ENCODE measurements at regions not wholly inside any gene's neighbourhood (a gene's known extent, or its start where the extent isn't known, plus 50 kb on each side); places are given as distances from the start of the nearest gene placed in this dataset.

GRCh38 chr13:22483276-22483675, 697.5 kb upstream of the SGCG start:
- H2BK15ac ChIP-seq (ENCODE audit: low read depth, low read length) = no peak overlapping the region
- BruUV-seq (replicated peaks) = no TSS peak
- no peak overlapping the region for H4K8ac ChIP-seq (ENCODE audit: low read depth in 2 of 2, low read length in 2 of 2)
- CTCF ChIA-PET = no interaction called here
- no peak overlapping the region for H3K56ac ChIP-seq (ENCODE audit: extremely low read depth, insufficient read depth, low read length)
- H3K9ac ChIP-seq (ENCODE audit: low read depth, low read length) = no peak overlapping the region
- H2BK20ac ChIP-seq (ENCODE audit: low read depth, low read length) = no peak overlapping the region
- no CpG with 5 or more reads among the region's 1 CpG for WGBS, 2 experiments (ENCODE audit: extremely low coverage in 2 of 2, insufficient read length in 1 of 2)
- no peak overlapping the region for H2AK5ac ChIP-seq (ENCODE audit: low read depth, low read length)
- no peaks in the 10 kb centered on the region for H4K20me1 ChIP-seq (ENCODE audit: insufficient read depth, low read length)
- H3K4me1 ChIP-seq (ENCODE audit: control insufficient read depth, insufficient read depth, low read length) = no peaks in the 10 kb centered on the region
- dilution Hi-C loops (cut with HindIII; ENCODE audit: low sequenced_read_pairs, unreplicated experiment) = no loop called here
- H3K9me1 ChIP-seq (ENCODE audit: insufficient read depth, low read length) = no peaks in the 10 kb centered on the region
- DNase-seq = no peak
- no peaks in the 10 kb centered on the region for H3K27me3 ChIP-seq (ENCODE audit: control insufficient read depth, insufficient read depth, low read length)
- H3K23ac ChIP-seq (ENCODE audit: low read depth, low read length) = no peak overlapping the region
- H3K36me3 ChIP-seq (ENCODE audit: control insufficient read depth, insufficient read depth, low read length) = no peaks in the 10 kb centered on the region
- no peak overlapping the region for H3K4me2 ChIP-seq (ENCODE audit: low read depth, low read length)
- H4K5ac ChIP-seq (ENCODE audit: low read depth, low read length) = no peak overlapping the region
- no peak overlapping the region for H3K18ac ChIP-seq (ENCODE audit: low read depth, low read length)
- intact Hi-C loops (cut with micrococcal nuclease) = no loop called here
- H3K4ac ChIP-seq (ENCODE audit: low read depth, low read length) = no peak overlapping the region
- H2BK5ac ChIP-seq (ENCODE audit: low read depth, low read length, poor library complexity, severe bottlenecking) = no peak overlapping the region
- H3K79me1 ChIP-seq (ENCODE audit: low read depth in 1 of 2, low read length in 2 of 2) = no peaks in the 10 kb centered on the region
- H3K9me3 ChIP-seq (ENCODE audit: control insufficient read depth, insufficient read depth, low read length) = peaks cover 9% of the 10 kb centered on the region
- H3K14ac ChIP-seq (replicated peaks; ENCODE audit: low read depth, low read length) = no peak overlapping the region
- in situ Hi-C loops (cut with MboI; ENCODE audit: low sequenced_read_pairs) = no loop called here
- no peak overlapping the region for H3K4me3 ChIP-seq (ENCODE audit: insufficient read depth, low read depth, low read length)
- no peak overlapping the region for H3K27ac ChIP-seq (ENCODE audit: insufficient read depth, low read length)
- POLR2A ChIA-PET (ENCODE audit: unreplicated experiment) = no interaction called here
- H2BK120ac ChIP-seq (ENCODE audit: low read depth, low read length) = no peak overlapping the region
- TF ChIP-seq MXI1 (IDR thresholded peaks at IDR 0.05; ENCODE audit: borderline replicate concordance, low read depth, low read length) (no peak), CEBPB (IDR thresholded peaks at IDR 0.05; ENCODE audit: low read depth, low read length) (no peak), MAFK (IDR thresholded peaks at IDR 0.05; ENCODE audit: low read depth, low read length) (no peak), POLR2A (IDR thresholded peaks at IDR 0.05; ENCODE audit: low read depth, low read length) (no peak), ELK1 (IDR thresholded peaks at IDR 0.05; ENCODE audit: borderline replicate concordance, low read depth, low read length) (no peak), RFX5 (IDR thresholded peaks at IDR 0.05; ENCODE audit: low read depth, low read length) (no peak), BHLHE40 (IDR thresholded peaks at IDR 0.05; ENCODE audit: low read depth, low read length) (no peak), CHD1 (IDR thresholded peaks at IDR 0.05; ENCODE audit: low read depth, low read length) (no peak)
- ATAC-seq (ENCODE audit: low read depth) = no peak
- H4K91ac ChIP-seq (ENCODE audit: insufficient read depth, low read depth, low read length) = no peak overlapping the region
- no peak overlapping the region for H2AK9ac ChIP-seq (replicated peaks; ENCODE audit: low read depth, low read length, poor library complexity)
- H2AFZ ChIP-seq (replicated peaks; ENCODE audit: low read length, poor library complexity) = no peak overlapping the region
